ENCODE measurements at regions not wholly inside any gene's neighbourhood (a gene's known extent, or its start where the extent isn't known, plus 50 kb on each side); places are given as distances from the start of the nearest gene placed in this dataset.
"Not testable (repeated sequence)": the region's sequence is repeated elsewhere in the genome, so short reads cannot be mapped to it uniquely, and the experiment has no call there.

DNA sequence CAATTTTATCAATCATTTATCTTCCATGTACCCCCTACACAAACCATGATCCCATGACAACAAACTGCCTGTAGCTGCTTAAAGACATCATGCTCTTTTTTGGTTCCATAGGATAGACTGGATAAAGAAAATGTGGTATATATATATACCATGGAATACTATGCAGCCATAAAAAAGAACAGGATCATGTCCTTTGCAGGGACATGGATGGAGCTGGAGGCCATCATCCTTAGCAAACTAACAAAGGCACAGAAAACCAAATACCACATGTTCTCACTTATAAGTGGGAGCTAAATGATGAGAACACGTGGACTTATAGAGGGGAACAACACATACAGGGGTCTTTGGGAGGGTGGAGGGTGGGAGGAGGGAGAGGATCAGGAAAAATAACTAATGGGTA, 577.2 kb downstream of the KCNJ2 start:
- H2BK20ac ChIP-seq (ENCODE audit: low read depth, low read length); H3K56ac ChIP-seq (ENCODE audit: extremely low read depth, insufficient read depth, low read length); H3K4me1 ChIP-seq (ENCODE audit: control insufficient read depth, insufficient read depth, low read length); in situ Hi-C loops (cut with MboI; ENCODE audit: low sequenced_read_pairs); intact Hi-C loops (cut with micrococcal nuclease); H4K91ac ChIP-seq (ENCODE audit: insufficient read depth, low read depth, low read length); H3K9me1 ChIP-seq (ENCODE audit: insufficient read depth, low read length); H4K5ac ChIP-seq (ENCODE audit: low read depth, low read length); H2AK9ac ChIP-seq (replicated peaks; ENCODE audit: low read depth, low read length, poor library complexity); H3K27ac ChIP-seq (ENCODE audit: insufficient read depth, low read length); H3K36me3 ChIP-seq (ENCODE audit: control insufficient read depth, insufficient read depth, low read length); H3K4me2 ChIP-seq (ENCODE audit: low read depth, low read length); H4K8ac ChIP-seq (ENCODE audit: low read depth in 2 of 2, low read length in 2 of 2); H3K18ac ChIP-seq (ENCODE audit: low read depth, low read length); H3K4me3 ChIP-seq (ENCODE audit: insufficient read depth, low read depth, low read length); CTCF ChIA-PET; H4K20me1 ChIP-seq (ENCODE audit: insufficient read depth, low read length); DNase-seq; dilution Hi-C loops (cut with HindIII; ENCODE audit: low sequenced_read_pairs, unreplicated experiment); H3K79me1 ChIP-seq (ENCODE audit: low read depth in 1 of 2, low read length in 2 of 2); H2AFZ ChIP-seq (replicated peaks; ENCODE audit: low read length, poor library complexity); BruUV-seq (replicated peaks); ATAC-seq (ENCODE audit: low read depth); H3K23ac ChIP-seq (ENCODE audit: low read depth, low read length); H3K9ac ChIP-seq (ENCODE audit: low read depth, low read length); H2BK5ac ChIP-seq (ENCODE audit: low read depth, low read length, poor library complexity, severe bottlenecking); H2AK5ac ChIP-seq (ENCODE audit: low read depth, low read length); H3K4ac ChIP-seq (ENCODE audit: low read depth, low read length); H2BK120ac ChIP-seq (ENCODE audit: low read depth, low read length); POLR2A ChIA-PET (ENCODE audit: unreplicated experiment); H2BK15ac ChIP-seq (ENCODE audit: low read depth, low read length); H3K27me3 ChIP-seq (ENCODE audit: control insufficient read depth, insufficient read depth, low read length); H3K9me3 ChIP-seq (ENCODE audit: control insufficient read depth, insufficient read depth, low read length); H3K14ac ChIP-seq (replicated peaks; ENCODE audit: low read depth, low read length): not testable (repeated sequence)
- no CpG with 5 or more reads among the region's 1 CpG for WGBS, 2 experiments (ENCODE audit: extremely low coverage in 2 of 2, insufficient read length in 1 of 2)

Data from IMR-90 (cell line).